GM21423 (cell line): ENCODE measurements at regions not wholly inside any gene's neighbourhood (a gene's known extent, or its start where the extent isn't known, plus 50 kb on each side); places are given as distances from the start of the nearest gene placed in this dataset.
"Not testable (repeated sequence)": the region's sequence is repeated elsewhere in the genome, so short reads cannot be mapped to it uniquely, and the experiment has no call there.

ENCODE experiments used
- ATAC-seq: cut with Tn5 transposase; IDR thresholded peaks from one replicate; pipeline ENCODE4 v1.9.1; 2021; ENCODE audit warnings: mild to moderate bottlenecking, moderate library complexity; ENCODE audit not compliant: unreplicated experiment

DNA sequence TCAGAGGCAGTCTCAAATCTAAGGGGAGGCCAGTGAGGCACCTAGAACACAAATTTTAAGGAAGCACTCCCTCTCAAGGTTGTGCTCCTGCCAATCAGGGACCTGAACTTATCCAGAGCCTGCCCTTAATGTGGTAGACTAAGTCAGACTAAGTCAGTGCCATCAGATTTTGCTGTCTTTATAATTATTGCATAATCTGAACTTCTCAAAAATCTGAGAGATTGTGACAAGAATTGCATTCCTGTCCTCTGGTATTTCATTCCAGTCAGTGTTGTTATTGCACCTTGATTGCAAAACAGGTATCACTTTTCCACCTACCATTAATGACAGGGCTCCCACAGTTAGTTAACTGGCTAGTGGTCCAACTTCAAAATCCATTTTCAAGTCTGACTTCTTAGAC is 197.1 kb upstream of the HCN1 start:
- no peak for ATAC-seq

DNA sequence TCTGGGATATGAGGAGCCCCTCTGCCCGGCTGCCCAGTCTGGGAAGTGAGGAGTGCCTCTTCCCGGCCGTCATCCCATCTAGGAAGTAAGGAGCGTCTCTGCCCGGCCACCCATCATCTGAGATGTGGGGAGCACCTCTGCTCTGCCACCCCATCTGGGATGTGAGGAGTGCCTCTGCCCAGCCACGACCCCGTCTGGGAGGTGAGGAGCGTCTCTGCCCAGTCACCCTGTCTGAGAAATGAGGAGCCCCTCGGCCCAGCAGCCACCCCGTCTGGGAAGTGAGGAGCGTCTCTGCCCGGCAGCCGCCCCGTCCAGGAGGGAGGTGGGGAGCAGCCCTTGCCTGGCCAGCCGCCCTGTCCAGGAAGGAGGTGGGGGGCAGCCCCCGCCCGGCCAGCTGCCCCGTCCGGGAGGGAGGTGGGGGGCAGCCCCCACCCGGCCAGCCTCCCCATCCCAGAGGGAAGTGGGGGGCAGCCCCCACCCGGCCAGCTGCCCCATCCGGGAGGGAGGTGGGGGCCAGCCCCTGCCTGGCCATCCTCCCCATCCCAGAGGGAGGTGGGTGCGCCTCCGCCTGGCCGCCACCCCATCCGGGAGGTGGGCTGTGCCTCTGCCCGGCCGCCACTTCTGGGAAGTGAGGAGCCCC is 194.4 kb upstream of the HCN1 start:
- not testable (repeated sequence) for ATAC-seq

DNA sequence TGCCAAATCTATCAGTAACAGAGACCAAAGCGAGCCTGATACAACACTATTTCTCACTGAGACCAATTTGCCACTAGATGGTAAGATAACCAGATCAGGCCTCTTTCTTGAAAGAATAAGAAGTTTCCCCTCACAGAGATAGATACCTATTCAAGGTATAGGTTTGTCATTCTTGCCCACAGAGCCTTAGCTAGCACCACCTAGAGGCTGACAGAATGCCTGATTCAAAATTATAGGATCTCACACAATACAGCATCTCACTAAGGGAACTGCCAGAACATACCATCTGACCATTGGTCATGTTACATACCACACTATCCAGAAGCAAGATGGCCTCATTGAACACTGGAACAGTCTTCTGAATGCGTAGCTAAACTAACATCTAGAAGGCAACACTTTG is 166.6 kb upstream of the HCN1 start:
- ATAC-seq = no peak

- no peak for ATAC-seq
These were observed 151.7 kb upstream of the HCN1 start for GRCh38 chr5:45847877-45848276.

GRCh38 chr5:45826055-45826454 is 129.9 kb upstream of the HCN1 start:
- ATAC-seq = no peak

DNA sequence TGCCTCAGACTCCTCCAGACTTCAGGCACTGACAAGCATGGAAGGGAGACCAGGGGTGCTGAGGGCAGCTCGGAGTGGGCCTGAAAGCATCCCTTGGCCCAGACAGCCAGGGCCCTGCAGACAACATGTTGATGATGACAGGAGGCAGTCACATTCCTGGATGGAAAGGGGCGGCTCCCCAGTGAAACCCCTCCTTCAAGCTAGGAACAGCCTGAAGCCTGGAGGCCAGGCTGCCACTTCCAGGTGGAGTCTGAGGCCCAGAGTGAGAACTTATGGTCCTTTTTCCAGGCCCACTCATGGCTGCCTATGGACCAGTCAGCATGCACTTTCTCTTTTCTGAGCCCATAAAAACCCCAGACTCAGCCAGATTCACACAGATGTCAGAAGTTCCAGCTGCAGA is 104.2 kb upstream of the HCN1 start:
- ATAC-seq = no peak

DNA sequence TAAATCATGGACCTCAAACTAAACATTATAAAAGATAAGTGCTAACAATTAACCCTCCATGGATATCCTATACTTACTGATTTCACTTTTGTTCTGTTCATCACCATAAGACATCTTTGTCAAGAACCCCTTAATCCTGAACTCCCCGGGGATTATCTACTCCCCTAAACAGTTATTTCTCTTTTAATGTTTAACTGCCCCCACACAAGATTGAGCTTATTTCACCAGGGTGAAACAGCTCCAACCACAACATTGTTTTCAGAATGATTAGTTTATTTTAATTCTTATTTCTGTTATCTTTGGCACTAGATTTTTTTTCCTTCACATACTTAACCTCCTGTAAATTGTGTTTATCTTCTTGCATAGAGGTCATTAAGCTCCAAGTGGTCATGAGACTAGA is 103.2 kb upstream of the HCN1 start:
- no peak for ATAC-seq

DNA sequence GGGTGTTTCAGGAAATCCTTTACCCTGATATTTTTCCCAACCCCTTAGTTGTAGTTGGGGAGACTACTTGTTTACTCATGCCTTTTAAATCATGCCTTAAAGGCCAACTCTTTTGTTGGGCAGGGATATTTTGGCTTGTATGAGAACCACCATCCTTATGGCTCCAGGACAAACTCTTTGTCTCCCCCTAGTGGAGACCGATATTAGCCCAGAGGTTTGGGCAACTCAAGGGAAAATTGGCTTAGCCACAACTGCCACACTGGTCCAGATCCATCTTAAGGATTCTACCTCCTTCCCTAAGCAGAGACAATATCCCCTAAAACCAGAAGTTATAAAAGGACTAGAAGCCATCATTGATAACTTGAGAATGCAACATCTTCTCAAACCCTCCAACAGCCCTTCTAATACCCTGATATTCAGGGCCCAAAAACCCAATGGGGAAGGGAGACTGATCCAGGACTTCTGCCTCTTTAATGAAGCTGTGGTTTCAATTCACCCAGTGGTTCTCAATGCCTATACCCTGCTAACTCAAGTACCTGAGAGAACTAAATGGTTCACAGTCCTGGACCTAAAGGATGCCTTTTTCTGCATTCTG is 100.9 kb upstream of the HCN1 start:
- ATAC-seq = no peak

DNA sequence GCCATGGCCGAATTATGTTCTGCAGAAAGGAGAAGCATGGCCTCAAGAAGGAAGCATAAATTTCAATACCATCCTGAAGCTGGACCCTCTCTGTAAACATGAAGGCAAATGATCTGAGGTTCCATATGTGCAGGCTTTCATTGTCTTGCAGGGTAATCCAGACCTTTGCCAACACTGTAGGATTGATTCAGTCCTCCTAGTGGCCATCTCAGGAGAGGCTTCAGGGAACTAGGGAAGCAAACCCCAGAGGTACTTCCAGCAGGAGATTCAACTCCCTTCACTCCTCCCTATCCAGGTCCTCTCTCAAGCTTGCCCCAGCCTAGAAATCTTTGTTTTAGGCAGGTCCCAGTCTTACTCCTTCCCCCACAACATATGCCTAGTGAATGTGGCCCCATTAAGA is 99.3 kb upstream of the HCN1 start:
- no peak for ATAC-seq

GRCh38 chr5:45793638-45794532 is 97.7 kb upstream of the HCN1 start:
- peak; percentile 67 for ATAC-seq

- ATAC-seq = no peak
These were observed 83.9 kb upstream of the HCN1 start for GRCh38 chr5:45779874-45780671.

DNA sequence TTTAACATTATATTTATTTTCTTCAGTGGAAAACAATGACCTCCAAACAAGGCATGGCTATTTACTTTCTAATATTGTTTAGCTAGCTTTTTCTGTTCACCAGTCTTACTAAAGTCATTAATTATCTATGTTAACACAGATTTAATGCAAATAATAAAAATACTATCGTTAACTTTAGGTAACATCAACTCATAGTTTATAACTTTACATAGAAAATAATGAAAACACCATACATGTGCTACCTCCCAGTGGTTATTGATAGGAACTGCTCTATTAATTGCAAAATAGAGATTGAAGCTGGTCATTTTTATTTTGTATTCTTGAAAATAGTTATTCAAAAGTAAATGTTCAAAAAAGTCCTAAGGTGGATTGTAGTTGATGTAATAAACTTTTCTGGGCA is 78.3 kb upstream of the HCN1 start:
- no peak for ATAC-seq

DNA sequence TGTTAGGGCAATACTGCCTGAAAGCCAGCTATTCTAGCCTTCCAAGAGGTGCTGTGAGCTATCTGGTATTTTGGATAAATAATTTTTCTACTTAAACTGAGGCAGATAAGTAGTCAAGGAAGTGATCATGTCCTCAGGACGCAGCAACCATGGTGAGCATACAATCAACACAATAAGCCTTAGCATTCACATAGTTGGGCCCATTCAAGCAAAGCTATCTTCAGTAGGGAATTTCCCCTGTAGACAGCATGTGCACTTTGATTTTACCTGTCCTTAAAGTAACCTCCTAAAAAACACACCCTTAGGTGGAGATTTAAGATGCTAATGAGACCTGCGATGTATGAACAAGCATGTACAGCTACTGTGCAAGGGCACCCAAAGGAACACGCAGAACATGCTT is 76.2 kb upstream of the HCN1 start:
- no peak for ATAC-seq

- ATAC-seq = no peak
These were observed 69.4 kb upstream of the HCN1 start for GRCh38 chr5:45765561-45765960.

GRCh38 chr5:45750574-45750973 is 54.4 kb upstream of the HCN1 start:
- no peak for ATAC-seq

DNA sequence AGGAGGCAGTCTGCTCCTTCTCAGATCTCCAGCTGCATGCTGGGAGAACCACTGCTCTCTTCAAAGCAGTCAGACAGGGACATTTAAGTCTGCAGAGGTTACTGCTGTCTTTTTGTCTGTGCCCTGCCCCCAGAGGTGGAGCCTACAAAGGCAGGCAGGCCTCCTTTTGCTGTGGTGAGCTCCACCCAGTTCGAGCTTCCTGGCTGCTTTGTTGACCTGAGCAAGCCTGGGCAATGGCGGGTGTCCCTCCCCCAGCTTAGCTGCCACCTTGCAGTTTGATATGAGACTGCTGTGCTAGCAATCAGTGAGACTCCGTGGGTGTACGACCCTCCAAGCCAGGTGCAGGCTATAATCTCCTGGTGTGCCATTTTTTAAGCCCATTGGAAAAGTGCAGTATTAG is 52.3 kb upstream of the HCN1 start:
- ATAC-seq = not testable (repeated sequence)
